GM18499 (cell line): ENCODE measurements at regions not wholly inside any gene's neighbourhood (a gene's known extent, or its start where the extent isn't known, plus 50 kb on each side); places are given as distances from the start of the nearest gene placed in this dataset.
"Not testable (repeated sequence)": the region's sequence is repeated elsewhere in the genome, so short reads cannot be mapped to it uniquely, and the experiment has no call there.

Source experiments
- ATAC-seq: cut with Tn5 transposase; IDR thresholded peaks from one replicate; pipeline ENCODE4 v1.9.1; 2021; ENCODE audit warnings: moderate number of reproducible peaks; ENCODE audit not compliant: insufficient read depth, unreplicated experiment

GRCh38 chr1:58206749-58207148 is 339.8 kb downstream of the OMA1 start:
- ATAC-seq = no peak

- ATAC-seq = no peak
These were observed 342.2 kb downstream of the OMA1 start for GRCh38 chr1:58204284-58204683.

- no peak for ATAC-seq
These were observed 344.9 kb downstream of the OMA1 start for GRCh38 chr1:58201492-58202106.

GRCh38 chr1:58200437-58200836 is 346.1 kb downstream of the OMA1 start:
- ATAC-seq = no peak

- no peak for ATAC-seq
These were observed 348.7 kb downstream of the OMA1 start for GRCh38 chr1:58197811-58198210.

GRCh38 chr1:58190267-58190988 is 356.1 kb downstream of the OMA1 start:
- no peak for ATAC-seq

- ATAC-seq = no peak
These were observed 357.1 kb downstream of the OMA1 start for GRCh38 chr1:58189453-58189852.

GRCh38 chr1:58183286-58183685 is 363.2 kb downstream of the OMA1 start:
- no peak for ATAC-seq

- ATAC-seq = no peak
These were observed 366.0 kb downstream of the OMA1 start for GRCh38 chr1:58180537-58180936.

GRCh38 chr1:58169160-58169559 is 377.4 kb downstream of the OMA1 start:
- ATAC-seq = not testable (repeated sequence)

GRCh38 chr1:58167131-58167530 is 379.4 kb downstream of the OMA1 start:
- ATAC-seq = not testable (repeated sequence)

- ATAC-seq = no peak
These were observed 380.1 kb downstream of the OMA1 start for GRCh38 chr1:58166417-58166816.

GRCh38 chr1:58165073-58165472 is 381.5 kb downstream of the OMA1 start:
- ATAC-seq = peak; percentile 70

- no peak for ATAC-seq
These were observed 383.5 kb downstream of the OMA1 start for GRCh38 chr1:58162952-58163550.

- no peak for ATAC-seq
These were observed 387.1 kb downstream of the OMA1 start for GRCh38 chr1:58159434-58159830.

GRCh38 chr1:58158506-58159433 is 387.8 kb downstream of the OMA1 start:
- ATAC-seq = no peak

GRCh38 chr1:58158016-58158415 is 388.5 kb downstream of the OMA1 start:
- no peak for ATAC-seq

- ATAC-seq = no peak
These were observed 389.3 kb downstream of the OMA1 start for GRCh38 chr1:58157256-58157655.

GRCh38 chr1:58156831-58157230 is 389.7 kb downstream of the OMA1 start:
- no peak for ATAC-seq

- ATAC-seq = no peak
These were observed 390.4 kb downstream of the OMA1 start for GRCh38 chr1:58156124-58156468.
